Right lobe of liver (tissue), 4 donors: ENCODE measurements at regions not wholly inside any gene's neighbourhood (a gene's known extent, or its start where the extent isn't known, plus 50 kb on each side); places are given as distances from the start of the nearest gene placed in this dataset.

Experiments used
- CTCF ChIP-seq, 4 donors: fragments of 200-600 bp in 3 of 4; fragments of 450-650 bp in 1 of 4; IDR thresholded peaks; one replicate each; pipeline versions ENCODE4 v1.5.1 to v1.8.0; 2016 to 2022; ENCODE audit warnings: antibody characterized with exemption in 4 of 4, mild to moderate bottlenecking in 2 of 4
- POLR2A ChIP-seq: fragments of 450-650 bp; IDR thresholded peaks from one replicate; pipeline ENCODE4 v1.6.1; 2017; ENCODE audit warnings: antibody characterized with exemption, mild to moderate bottlenecking
- donor health status: DM: no; HTN: no; CAD: no.
- donor health status: DM: no; HTN: no; CAD: no.
- donor health status: DM: no; HTN: yes; CAD: no.

- TF ChIP-seq CTCF (IDR thresholded peaks at IDR 0.05) = no peak
- TF ChIP-seq POLR2A = no peak
These were observed 57.1 kb downstream of the FOXL3 start for GRCh38 chr7:347001-347590.
